Endothelial cell of umbilical vein (primary cell): ENCODE measurements at regions not wholly inside any gene's neighbourhood (a gene's known extent, or its start where the extent isn't known, plus 50 kb on each side); places are given as distances from the start of the nearest gene placed in this dataset.

Experiments
- BruUV-seq: library from RNA; stranded (reverse); fragments of 400-500 nt; replicated peaks from 2 replicates; lab custom pipeline; 2021; lab: Mats Ljungman, UMichigan
- CTCF ChIA-PET: fragments of 300-600, 350-600 bp; sonication (Branson Sonifier 250); formaldehyde crosslinking; loops from one replicate; lab custom pipeline; 2021; ENCODE audit warnings: antibody characterized with exemption, inconsistent platforms; lab: Charles Lee
- POLR2A ChIA-PET: fragments of 300-600, 350-600 bp; sonication (Branson Sonifier 250); formaldehyde crosslinking; loops from one replicate; lab custom pipeline; 2021; ENCODE audit warnings: antibody characterized with exemption, inconsistent platforms; lab: Charles Lee
- DNase-seq: peaks from one replicate; pipeline ENCODE4 v3.0.0-alpha.2; 2011; ENCODE audit warnings: low read depth, low spot score
- FAIRE-seq: peaks from 2 replicates; lab custom pipeline; 2011; peaks lifted over from hg19 to GRCh38; lab: Jason Lieb, UNC
- H2AFZ ChIP-seq: 2 replicates; pipeline ENCODE4 v1.6.0; 2012; ENCODE audit warnings: low read depth, low read length, control low read depth, inconsistent platforms
- H3K27ac ChIP-seq: 2 replicates; pipeline ENCODE4 v1.5.1; 2011; ENCODE audit warnings: low read depth, mild to moderate bottlenecking, control low read depth, low read length, moderate library complexity; ENCODE audit not compliant: insufficient read depth
- H3K27me3 ChIP-seq, 2 experiments: 2 replicates each; pipeline versions ENCODE4 v1.6.0 to v1.6.1; 2011; ENCODE audit warnings: low read length in 2 of 2, mixed read lengths in 1 of 2; ENCODE audit not compliant: control insufficient read depth in 2 of 2, insufficient read depth in 2 of 2
- H3K36me3 ChIP-seq, 2 experiments: 2 replicates in 1 of 2; 3 replicates in 1 of 2; pipeline ENCODE4 v1.5.1; 2011; ENCODE audit warnings: low read length in 2 of 2, mild to moderate bottlenecking in 1 of 2, moderate library complexity in 1 of 2; ENCODE audit not compliant: control insufficient read depth in 2 of 2, insufficient read depth in 2 of 2; ENCODE audit errors: extremely low read depth in 1 of 2
- H3K4me1 ChIP-seq: 3 replicates; pipeline ENCODE4 v1.5.1; 2011; ENCODE audit warnings: mild to moderate bottlenecking, low read length; ENCODE audit not compliant: control insufficient read depth, insufficient read depth; ENCODE audit errors: extremely low read depth
- H3K4me2 ChIP-seq: 2 replicates; pipeline ENCODE4 v1.6.1; 2011; ENCODE audit warnings: low read length, control low read depth, mixed read lengths; ENCODE audit not compliant: insufficient read depth
- H3K4me3 ChIP-seq, 3 experiments: fragments of 200-600 bp in 1 of 3; sonication (generic), shearing (Covaris generic) in 1 of 3; replicated peaks in 1 of 3; 2 replicates each; pipeline ENCODE4 v1.5.1; 2011 to 2016; ENCODE audit warnings: control low read depth in 3 of 3, low read length in 3 of 3, mild to moderate bottlenecking in 2 of 3, inconsistent platforms in 1 of 3, low read depth in 1 of 3, moderate library complexity in 1 of 3; ENCODE audit not compliant: insufficient read depth in 1 of 3
- H3K79me2 ChIP-seq: 2 replicates; pipeline ENCODE4 v1.6.0; 2012; ENCODE audit warnings: low read length, inconsistent platforms; ENCODE audit not compliant: control insufficient read depth, insufficient read depth
- H3K9ac ChIP-seq: replicated peaks from 2 replicates; pipeline ENCODE3; 2011; ENCODE audit warnings: low read length, control low read depth; ENCODE audit not compliant: insufficient read depth; ENCODE audit errors: extremely low read depth
- H3K9me1 ChIP-seq: replicated peaks from 3 replicates; pipeline ENCODE4 v1.6.0; 2011; ENCODE audit warnings: mild to moderate bottlenecking, low read length; ENCODE audit not compliant: control insufficient read depth, insufficient read depth; ENCODE audit errors: extremely low read depth
- H3K9me3 ChIP-seq: replicated peaks from 2 replicates; pipeline ENCODE4 v1.5.1; 2012; ENCODE audit warnings: low read length, inconsistent platforms; ENCODE audit not compliant: control insufficient read depth, insufficient read depth
- H4K20me1 ChIP-seq: replicated peaks from 2 replicates; pipeline ENCODE3; 2011; ENCODE audit warnings: mild to moderate bottlenecking, low read length; ENCODE audit not compliant: control insufficient read depth, insufficient read depth; ENCODE audit errors: extremely low read depth
- CTCF ChIP-seq, 2 donors: IDR thresholded peaks; 1 replicate in 1 of 2; 2 replicates in 1 of 2; pipeline ENCODE4 v1.5.1; 2011; ENCODE audit warnings: low read length in 2 of 2, mild to moderate bottlenecking in 2 of 2, moderate library complexity in 2 of 2, control low read depth in 1 of 2, inconsistent platforms in 1 of 2, low read depth in 1 of 2; ENCODE audit not compliant: insufficient read depth in 1 of 2; ENCODE audit errors: extremely low read depth in 1 of 2
- EZH2 ChIP-seq: IDR thresholded peaks from 2 replicates; pipeline ENCODE4 v1.6.1; 2012; ENCODE audit warnings: borderline replicate concordance, low read depth, mild to moderate bottlenecking, moderate library complexity, low read length, inconsistent platforms; ENCODE audit not compliant: severe bottlenecking
- FOS ChIP-seq: IDR thresholded peaks from 2 replicates; pipeline ENCODE4 v1.6.1; 2011; ENCODE audit warnings: mild to moderate bottlenecking, low read length, moderate library complexity, borderline replicate concordance; ENCODE audit not compliant: insufficient read depth
- GATA2 ChIP-seq: IDR thresholded peaks from 2 replicates; pipeline ENCODE4 v1.7.0; 2011; ENCODE audit warnings: low read depth, mild to moderate bottlenecking, moderate library complexity, mixed read lengths, low read length; ENCODE audit not compliant: insufficient read length, insufficient read depth
- JUN ChIP-seq: IDR thresholded peaks from 2 replicates; pipeline ENCODE4 v1.6.1; 2011; ENCODE audit warnings: borderline replicate concordance, low read depth; ENCODE audit not compliant: insufficient read length, insufficient read depth
- MAX ChIP-seq: IDR thresholded peaks from 2 replicates; pipeline ENCODE4 v1.6.1; 2011; ENCODE audit not compliant: insufficient read depth, insufficient read length
- MYC ChIP-seq: IDR thresholded peaks from one replicate; pipeline ENCODE4 v1.6.1; 2011; ENCODE audit warnings: mild to moderate bottlenecking, low read depth, low read length
- POLR2A ChIP-seq: IDR thresholded peaks from 2 replicates; pipeline ENCODE4 v1.6.1; 2012; ENCODE audit warnings: low read depth, mild to moderate bottlenecking, control low read depth, low read length
- POLR2AphosphoS5 ChIP-seq: IDR thresholded peaks from 2 replicates; pipeline ENCODE4 v1.6.1; 2012; ENCODE audit warnings: low read depth, mild to moderate bottlenecking, control low read depth, low read length, moderate library complexity; ENCODE audit not compliant: insufficient read depth
- dilution Hi-C: fragments of 300-500 bp; cut with MboI; formaldehyde crosslinking; loops from one replicate; pipeline ENCODE4 v1.15.0; 2019; ENCODE audit warnings: low sequenced_read_pairs; ENCODE audit not compliant: extremely low pct_ligation_motif_present
- intact Hi-C: fragments of 100-400 bp; cut with micrococcal nuclease; formaldehyde crosslinking; loops from one replicate; pipeline ENCODE4 v1.10.0; 2022

- intact Hi-C loops = no loop called here
- no peaks in the 10 kb centered on the region for H3K27me3 ChIP-seq
- POLR2A ChIA-PET = no interaction called here
- H3K4me2 ChIP-seq = no peak overlapping the region
- no TSS peak for BruUV-seq
- dilution Hi-C loops = no loop called here
- no peaks in the 10 kb centered on the region for H3K36me3 ChIP-seq
- H4K20me1 ChIP-seq = no peaks in the 10 kb centered on the region
- H3K79me2 ChIP-seq = no peaks in the 10 kb centered on the region
- H3K9me1 ChIP-seq = no peaks in the 10 kb centered on the region
- H3K27ac ChIP-seq = no peak overlapping the region
- no peaks in the 10 kb centered on the region for H3K4me1 ChIP-seq
- CTCF ChIA-PET = no interaction called here
- H3K9ac ChIP-seq = no peak overlapping the region
- no peak overlapping the region for H3K4me3 ChIP-seq
- FAIRE-seq (no peak), DNase-seq (no peak)
- no peaks in the 10 kb centered on the region for H3K9me3 ChIP-seq
- TF ChIP-seq FOS = no peak
- TF ChIP-seq EZH2 = no peak
- TF ChIP-seq MYC = no peak
- TF ChIP-seq CTCF (IDR thresholded peaks at IDR 0.05; ENCODE audit: extremely low read depth in 1 of 2, insufficient read depth in 1 of 2, low read depth in 1 of 2, low read length in 2 of 2) = no peak
- TF ChIP-seq POLR2A = no peak
- no peak for TF ChIP-seq GATA2
- TF ChIP-seq MAX = no peak
- no peak for TF ChIP-seq POLR2AphosphoS5
- TF ChIP-seq JUN = no peak
- no peak overlapping the region for H2AFZ ChIP-seq
These were observed 152.3 kb upstream of the ZSWIM2 start for GRCh38 chr2:187001248-187001647.
